Posterior vena cava (tissue), 2 donors: ENCODE measurements at regions not wholly inside any gene's neighbourhood (a gene's known extent, or its start where the extent isn't known, plus 50 kb on each side); places are given as distances from the start of the nearest gene placed in this dataset.

Experiments used
- DNase-seq: peaks from one replicate; pipeline ENCODE4 v3.0.0-alpha.2; 2020; ENCODE audit warnings: low spot score
- intact Hi-C, 2 donors: fragments of 100-400 bp; cut with DNase I; formaldehyde crosslinking; loops; one replicate each; pipeline versions ENCODE4 v1.14.1 to v1.14.2; 2022 to 2023
- donor health status: DM: yes; HTN: yes; CAD: no.
- donor health status: DM: yes; HTN: yes; CAD: no.

GRCh38 chr10:111531690-111532089, 454.9 kb downstream of the ADRA2A start:
- no peak for DNase-seq
- intact Hi-C loops: no loop called here

GRCh38 chr10:111532139-111532538, 455.3 kb downstream of the ADRA2A start:
- no peak for DNase-seq
- intact Hi-C loops: no loop called here

GRCh38 chr10:111539246-111539645, 462.4 kb downstream of the ADRA2A start:
- DNase-seq: no peak
- intact Hi-C loops: no loop called here

- intact Hi-C loops: no loop called here
These were observed 467.0 kb downstream of the ADRA2A start for GRCh38 chr10:111543854-111544253.

GRCh38 chr10:111545861-111546605, 469.2 kb downstream of the ADRA2A start:
- DNase-seq: no peak
- intact Hi-C loops: no loop called here

More at GRCh38 chr10:111543854-111544253, 467.0 kb downstream of the ADRA2A start:
- DNase-seq: no peak

GRCh38 chr10:111548084-111548726, 471.4 kb downstream of the ADRA2A start:
- intact Hi-C loops: no loop called here
- DNase-seq: no peak

GRCh38 chr10:111551001-111551400, 474.2 kb downstream of the ADRA2A start:
- intact Hi-C loops: no loop called here
- DNase-seq: no peak

GRCh38 chr10:111556666-111557065, 479.8 kb downstream of the ADRA2A start:
- DNase-seq: no peak
- intact Hi-C loops: no loop called here

GRCh38 chr10:111558211-111558610, 481.4 kb downstream of the ADRA2A start:
- intact Hi-C loops: no loop called here

GRCh38 chr10:111560027-111560426, 483.2 kb downstream of the ADRA2A start:
- DNase-seq: no peak
- intact Hi-C loops: no loop called here

More at GRCh38 chr10:111558211-111558610, 481.4 kb downstream of the ADRA2A start:
- DNase-seq: no peak

GRCh38 chr10:111561124-111561523, 484.3 kb downstream of the ADRA2A start:
- DNase-seq: no peak
- intact Hi-C loops: no loop called here

- no peak for DNase-seq
- intact Hi-C loops: no loop called here
These were observed 488.7 kb downstream of the ADRA2A start for GRCh38 chr10:111565542-111565941.

- intact Hi-C loops: no loop called here
These were observed 501.2 kb downstream of the ADRA2A start for GRCh38 chr10:111578076-111578475.

GRCh38 chr10:111579473-111579872, 502.6 kb downstream of the ADRA2A start:
- DNase-seq: no peak

More at GRCh38 chr10:111578076-111578475, 501.2 kb downstream of the ADRA2A start:
- DNase-seq: peak; percentile 81

GRCh38 chr10:111590703-111591102, 513.9 kb downstream of the ADRA2A start:
- no peak for DNase-seq
- intact Hi-C loops: no loop called here

More at GRCh38 chr10:111579473-111579872, 502.6 kb downstream of the ADRA2A start:
- intact Hi-C loops: no loop called here

- intact Hi-C loops: no loop called here
- no peak for DNase-seq
These were observed 516.7 kb downstream of the ADRA2A start for GRCh38 chr10:111593578-111593977.

- DNase-seq: no peak
- intact Hi-C loops: no loop called here
These were observed 518.3 kb downstream of the ADRA2A start for GRCh38 chr10:111595173-111595572.

- no peak for DNase-seq
- intact Hi-C loops: no loop called here
These were observed 521.7 kb downstream of the ADRA2A start for GRCh38 chr10:111598433-111599059.

- intact Hi-C loops: no loop called here
- DNase-seq: no peak
These were observed 523.1 kb downstream of the ADRA2A start for GRCh38 chr10:111599943-111600342.

- intact Hi-C loops: no loop called here
These were observed 523.9 kb downstream of the ADRA2A start for GRCh38 chr10:111600772-111601171.

More at GRCh38 chr10:111600772-111601171, 523.9 kb downstream of the ADRA2A start:
- DNase-seq: no peak
